Liver (tissue), 8 donors: ENCODE measurements at regions not wholly inside any gene's neighbourhood (a gene's known extent, or its start where the extent isn't known, plus 50 kb on each side); places are given as distances from the start of the nearest gene placed in this dataset.

Source experiments
- DNase-seq: peaks from one replicate; pipeline ENCODE4 v3.0.0-alpha.2; 2017; ENCODE audit warnings: low spot score
- H3K27ac ChIP-seq, 2 donors: one replicate each; pipeline ENCODE4 v1.7.0; 2013; ENCODE audit warnings: inconsistent platforms in 2 of 2, low read length in 2 of 2, control low read depth in 1 of 2, low read depth in 1 of 2, mild to moderate bottlenecking in 1 of 2
- H3K27me3 ChIP-seq, 4 donors: one replicate each; pipeline versions ENCODE4 v1.6.1 to v1.7.0; 2013; ENCODE audit warnings: low read length in 3 of 4, inconsistent platforms in 1 of 4, mild to moderate bottlenecking in 1 of 4, moderate library complexity in 1 of 4; ENCODE audit not compliant: control insufficient read depth in 4 of 4, insufficient read depth in 4 of 4
- H3K36me3 ChIP-seq, 4 donors: one replicate each; pipeline versions ENCODE4 v1.6.1 to v1.7.0; 2013; ENCODE audit warnings: low read length in 3 of 4, mild to moderate bottlenecking in 3 of 4, low read depth in 1 of 4, moderate library complexity in 1 of 4; ENCODE audit not compliant: control insufficient read depth in 4 of 4, insufficient read depth in 3 of 4
- H3K4me1 ChIP-seq, 4 donors: one replicate each; pipeline versions ENCODE4 v1.6.1 to v1.7.0; 2013; ENCODE audit warnings: low read length in 3 of 4, mild to moderate bottlenecking in 3 of 4, moderate library complexity in 1 of 4; ENCODE audit not compliant: control insufficient read depth in 4 of 4, insufficient read depth in 4 of 4
- H3K4me3 ChIP-seq, 3 donors: one replicate each; pipeline versions ENCODE4 v1.6.1 to v1.7.0; 2013; ENCODE audit warnings: low read length in 3 of 3, control low read depth in 1 of 3, low read depth in 1 of 3, mild to moderate bottlenecking in 1 of 3
- H3K9ac ChIP-seq, 2 donors: one replicate each; pipeline ENCODE4 v1.7.0; 2013; ENCODE audit warnings: low read length in 2 of 2, mild to moderate bottlenecking in 2 of 2, moderate library complexity in 2 of 2, control low read depth in 1 of 2, low read depth in 1 of 2
- H3K9me3 ChIP-seq, 4 donors: one replicate each; pipeline versions ENCODE4 v1.6.1 to v1.7.0; 2013; ENCODE audit warnings: low read length in 3 of 4; ENCODE audit not compliant: control insufficient read depth in 4 of 4
- EGR1 ChIP-seq, 2 donors: IDR thresholded peaks; 2 replicates each; pipeline ENCODE4 v1.6.1; 2016 to 2018; ENCODE audit warnings: antibody characterized with exemption in 2 of 2, low read depth in 2 of 2
- FOXA1 ChIP-seq: IDR thresholded peaks from 2 replicates; pipeline ENCODE4 v1.6.1; 2016; ENCODE audit warnings: antibody characterized with exemption
- FOXA2 ChIP-seq: IDR thresholded peaks from 2 replicates; pipeline ENCODE4 v1.6.1; 2016; ENCODE audit warnings: antibody characterized with exemption
- GABPA ChIP-seq, 2 donors: IDR thresholded peaks in 1 of 2; conservative IDR thresholded peaks in 1 of 2; 2 replicates each; pipeline ENCODE4 v1.6.1; 2016; ENCODE audit warnings: antibody characterized with exemption in 2 of 2, mild to moderate bottlenecking in 1 of 2, moderate library complexity in 1 of 2
- HNF4G ChIP-seq: IDR thresholded peaks from 2 replicates; pipeline ENCODE4 v1.6.1; 2016; ENCODE audit warnings: antibody characterized with exemption
- JUND ChIP-seq, 2 donors: IDR thresholded peaks; 2 replicates each; pipeline ENCODE4 v1.6.1; 2016; ENCODE audit warnings: antibody characterized with exemption in 2 of 2
- NR2F2 ChIP-seq: IDR thresholded peaks from 2 replicates; pipeline ENCODE4 v1.6.1; 2016; ENCODE audit warnings: antibody characterized with exemption
- RXRA ChIP-seq, 2 donors: IDR thresholded peaks; 2 replicates each; pipeline ENCODE4 v1.6.1; 2017 to 2018; ENCODE audit warnings: antibody characterized with exemption in 2 of 2, mild to moderate bottlenecking in 1 of 2
- SP1 ChIP-seq: IDR thresholded peaks from 2 replicates; pipeline ENCODE4 v1.6.1; 2018; ENCODE audit warnings: antibody characterized with exemption, mild to moderate bottlenecking
- YY1 ChIP-seq: IDR thresholded peaks from 2 replicates; pipeline ENCODE4 v1.6.1; 2016; ENCODE audit warnings: antibody characterized with exemption, mild to moderate bottlenecking
- WGBS: extraction: QIAGEN DNeasy Blood & Tissue Kit; methylation state at CpG from one replicate; pipeline ENCODE4 v1.1.7; 2013; 5-methylcytosine and 5-hydroxymethylcytosine counted together
- TF ChIP-seq, protein P1 (sequence below): IDR thresholded peaks from 2 replicates; pipeline ENCODE4 v1.6.1; 2016; ENCODE audit warnings: antibody characterized with exemption
- TF ChIP-seq, protein P2 (sequence below): IDR thresholded peaks from 2 replicates; pipeline ENCODE4 v1.6.1; 2016; ENCODE audit warnings: antibody characterized with exemption
- TF ChIP-seq, protein P3 (sequence below): IDR thresholded peaks from 2 replicates; pipeline ENCODE4 v1.6.1; 2016; ENCODE audit warnings: antibody characterized with exemption
- TF ChIP-seq, protein P4 (sequence below): IDR thresholded peaks from 2 replicates; pipeline ENCODE4 v1.6.1; 2016; ENCODE audit warnings: antibody characterized with exemption, mild to moderate bottlenecking
- TF ChIP-seq, protein P5 (sequence below): fragments of 150-350 bp; IDR thresholded peaks from 2 replicates; pipeline ENCODE4 v1.5.1; 2017; ENCODE audit warnings: improper control_type of control experiment, low read depth, low read length; ENCODE audit not compliant: missing input control
- donor health status: healthy.
- donor health status: healthy.
- donor health status: healthy.
- donor health status: healthy.
- donor health status: healthy.

DNA sequence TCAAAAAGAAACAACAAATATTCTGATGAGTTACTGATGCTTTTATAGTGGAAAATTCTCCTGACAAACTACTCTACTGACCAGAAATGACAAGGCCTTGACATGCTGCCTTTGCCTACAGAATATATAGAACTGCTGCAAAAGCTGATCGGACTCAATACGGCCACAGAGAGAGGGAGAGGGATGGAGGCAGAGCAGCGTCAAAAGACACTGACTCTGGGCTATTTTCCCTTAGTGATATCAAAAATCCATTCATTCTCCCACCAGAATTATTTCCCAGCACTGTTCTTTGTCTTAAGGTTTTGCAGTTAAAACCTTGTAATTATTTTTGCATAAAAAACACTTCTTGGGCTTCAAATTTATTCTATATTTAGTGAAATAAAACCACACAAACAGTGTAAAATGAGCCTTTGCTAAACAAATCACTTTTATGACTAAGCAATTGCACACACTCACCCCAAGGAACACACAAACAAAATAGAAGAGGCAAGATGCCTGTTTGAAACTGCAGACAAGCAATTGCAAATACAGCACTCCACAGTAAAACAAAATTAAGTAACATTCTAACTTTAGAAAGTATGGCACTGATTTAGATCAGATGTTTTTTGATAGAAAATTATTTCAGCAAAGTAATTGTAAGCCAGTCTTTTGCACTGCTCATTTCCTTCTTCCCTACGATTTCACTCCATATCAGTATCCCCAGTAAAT is 1036.4 kb downstream of the ADGRL2 start (continued):
- TF ChIP-seq, protein P1, sequence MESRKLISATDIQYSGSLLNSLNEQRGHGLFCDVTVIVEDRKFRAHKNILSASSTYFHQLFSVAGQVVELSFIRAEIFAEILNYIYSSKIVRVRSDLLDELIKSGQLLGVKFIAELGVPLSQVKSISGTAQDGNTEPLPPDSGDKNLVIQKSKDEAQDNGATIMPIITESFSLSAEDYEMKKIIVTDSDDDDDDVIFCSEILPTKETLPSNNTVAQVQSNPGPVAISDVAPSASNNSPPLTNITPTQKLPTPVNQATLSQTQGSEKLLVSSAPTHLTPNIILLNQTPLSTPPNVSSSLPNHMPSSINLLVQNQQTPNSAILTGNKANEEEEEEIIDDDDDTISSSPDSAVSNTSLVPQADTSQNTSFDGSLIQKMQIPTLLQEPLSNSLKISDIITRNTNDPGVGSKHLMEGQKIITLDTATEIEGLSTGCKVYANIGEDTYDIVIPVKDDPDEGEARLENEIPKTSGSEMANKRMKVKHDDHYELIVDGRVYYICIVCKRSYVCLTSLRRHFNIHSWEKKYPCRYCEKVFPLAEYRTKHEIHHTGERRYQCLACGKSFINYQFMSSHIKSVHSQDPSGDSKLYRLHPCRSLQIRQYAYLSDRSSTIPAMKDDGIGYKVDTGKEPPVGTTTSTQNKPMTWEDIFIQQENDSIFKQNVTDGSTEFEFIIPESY = no peak
- TF ChIP-seq, protein P2, sequence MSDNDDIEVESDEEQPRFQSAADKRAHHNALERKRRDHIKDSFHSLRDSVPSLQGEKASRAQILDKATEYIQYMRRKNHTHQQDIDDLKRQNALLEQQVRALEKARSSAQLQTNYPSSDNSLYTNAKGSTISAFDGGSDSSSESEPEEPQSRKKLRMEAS = no peak
- TF ChIP-seq FOXA1 = no peak

DNA sequence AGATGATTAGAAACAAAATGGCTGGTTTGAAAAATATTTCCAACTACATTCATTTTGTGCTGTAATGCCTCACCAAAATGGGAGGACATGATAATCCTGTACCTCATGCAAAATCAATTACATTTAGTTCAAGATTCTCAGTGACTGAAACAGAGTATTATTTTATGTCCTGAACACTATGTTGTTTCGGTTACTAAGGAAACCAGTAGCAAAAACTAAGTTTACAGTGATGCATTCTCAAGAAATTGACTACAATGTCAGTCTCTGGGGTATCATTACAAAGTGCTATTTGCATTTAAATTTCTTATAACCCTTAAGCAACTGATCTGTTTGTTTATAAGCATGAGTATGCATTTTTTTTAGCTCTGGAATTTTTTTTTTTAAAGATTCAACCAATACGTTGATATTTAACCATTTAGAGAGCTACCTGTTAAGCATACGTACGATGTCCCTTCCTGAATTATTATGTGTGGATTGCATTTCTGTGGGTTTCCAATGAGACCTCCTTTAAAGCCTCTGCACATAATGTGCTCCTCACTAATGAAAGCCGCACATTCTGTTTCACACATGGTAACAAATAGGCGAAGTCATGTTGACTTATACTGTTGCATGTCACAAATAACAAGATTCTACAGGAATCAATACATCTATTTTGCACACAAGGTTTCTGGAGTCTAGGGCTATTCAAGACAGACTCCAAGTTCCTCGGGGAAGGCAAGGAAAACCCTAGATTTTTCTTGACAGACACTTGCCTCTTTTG is 1035.7 kb downstream of the ADGRL2 start:
- peaks cover 0 to 3% (median 0%) of the 10 kb centered on the region in 4 donors for H3K27me3 ChIP-seq
- no peak overlapping the region for H3K9ac ChIP-seq
- H3K4me1 ChIP-seq = no peaks in the 10 kb centered on the region
- H3K36me3 ChIP-seq = no peaks in the 10 kb centered on the region
- no peak overlapping the region for H3K4me3 ChIP-seq
- no peak overlapping the region for H3K27ac ChIP-seq
- H3K9me3 ChIP-seq = no peaks in the 10 kb centered on the region
- WGBS = 85% methylated on average over 7 of the region's 7 CpGs
- DNase-seq = no peak
- TF ChIP-seq, protein P3, sequence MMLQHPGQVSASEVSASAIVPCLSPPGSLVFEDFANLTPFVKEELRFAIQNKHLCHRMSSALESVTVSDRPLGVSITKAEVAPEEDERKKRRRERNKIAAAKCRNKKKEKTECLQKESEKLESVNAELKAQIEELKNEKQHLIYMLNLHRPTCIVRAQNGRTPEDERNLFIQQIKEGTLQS = no peak
- TF ChIP-seq JUND (IDR thresholded peaks at IDR 0.05) = no peak
- TF ChIP-seq FOXA2 = no peak
- TF ChIP-seq HNF4G = no peak

DNA sequence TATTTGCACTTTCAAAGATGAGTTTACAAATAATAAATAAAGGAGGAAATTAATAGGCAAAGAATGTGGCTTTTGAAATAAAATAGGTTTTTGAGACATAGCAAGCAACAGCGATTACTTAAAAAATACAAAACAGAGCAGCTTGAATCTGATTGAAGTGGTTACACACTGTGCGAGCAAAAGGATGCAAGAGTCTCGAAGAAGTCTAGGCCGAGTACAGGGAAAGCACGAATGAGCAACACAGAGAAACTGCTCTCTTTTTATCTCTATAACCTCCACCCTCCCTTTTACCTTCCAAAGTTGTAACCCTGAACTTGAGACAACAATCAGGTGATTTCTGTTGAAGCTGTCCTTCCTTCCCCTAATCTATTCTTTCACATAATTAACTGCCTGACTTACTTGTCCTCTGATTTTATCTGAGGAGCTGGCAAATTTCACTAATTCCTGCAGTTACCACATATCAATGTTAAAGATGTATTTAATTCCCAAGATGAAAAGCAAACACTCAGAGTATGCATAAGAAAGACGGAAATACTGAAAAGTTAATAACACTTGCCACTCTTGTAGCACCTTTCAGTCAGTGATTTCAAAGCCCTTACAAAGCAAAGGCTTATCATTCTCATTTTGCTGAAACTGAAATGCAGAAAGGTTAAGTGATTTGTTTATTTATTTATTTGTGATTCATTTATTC is 1030.1 kb downstream of the ADGRL2 start:
- H3K9ac ChIP-seq = no peak overlapping the region
- 81% methylated on average over 6 of the region's 6 CpGs for WGBS
- no peak for DNase-seq
- H3K4me3 ChIP-seq = no peak overlapping the region
- no peaks in the 10 kb centered on the region for H3K4me1 ChIP-seq
- no peaks in the 10 kb centered on the region for H3K27me3 ChIP-seq
- H3K36me3 ChIP-seq = no peaks in the 10 kb centered on the region
- H3K27ac ChIP-seq = no peak overlapping the region
- TF ChIP-seq EGR1 (IDR thresholded peaks at IDR 0.05; ENCODE audit: low read depth in 2 of 2) (no peak), FOXA1 (no peak), SP1 (no peak), NR2F2 (no peak), HNF4G (no peak), GABPA (IDR thresholded peaks at IDR 0.05 in 1 of 2, conservative IDR thresholded peaks at IDR 0.05 in 1 of 2) (no peak), JUND (IDR thresholded peaks at IDR 0.05) (no peak), YY1 (no peak), RXRA (IDR thresholded peaks at IDR 0.05) (no peak)
- TF ChIP-seq, protein P4, sequence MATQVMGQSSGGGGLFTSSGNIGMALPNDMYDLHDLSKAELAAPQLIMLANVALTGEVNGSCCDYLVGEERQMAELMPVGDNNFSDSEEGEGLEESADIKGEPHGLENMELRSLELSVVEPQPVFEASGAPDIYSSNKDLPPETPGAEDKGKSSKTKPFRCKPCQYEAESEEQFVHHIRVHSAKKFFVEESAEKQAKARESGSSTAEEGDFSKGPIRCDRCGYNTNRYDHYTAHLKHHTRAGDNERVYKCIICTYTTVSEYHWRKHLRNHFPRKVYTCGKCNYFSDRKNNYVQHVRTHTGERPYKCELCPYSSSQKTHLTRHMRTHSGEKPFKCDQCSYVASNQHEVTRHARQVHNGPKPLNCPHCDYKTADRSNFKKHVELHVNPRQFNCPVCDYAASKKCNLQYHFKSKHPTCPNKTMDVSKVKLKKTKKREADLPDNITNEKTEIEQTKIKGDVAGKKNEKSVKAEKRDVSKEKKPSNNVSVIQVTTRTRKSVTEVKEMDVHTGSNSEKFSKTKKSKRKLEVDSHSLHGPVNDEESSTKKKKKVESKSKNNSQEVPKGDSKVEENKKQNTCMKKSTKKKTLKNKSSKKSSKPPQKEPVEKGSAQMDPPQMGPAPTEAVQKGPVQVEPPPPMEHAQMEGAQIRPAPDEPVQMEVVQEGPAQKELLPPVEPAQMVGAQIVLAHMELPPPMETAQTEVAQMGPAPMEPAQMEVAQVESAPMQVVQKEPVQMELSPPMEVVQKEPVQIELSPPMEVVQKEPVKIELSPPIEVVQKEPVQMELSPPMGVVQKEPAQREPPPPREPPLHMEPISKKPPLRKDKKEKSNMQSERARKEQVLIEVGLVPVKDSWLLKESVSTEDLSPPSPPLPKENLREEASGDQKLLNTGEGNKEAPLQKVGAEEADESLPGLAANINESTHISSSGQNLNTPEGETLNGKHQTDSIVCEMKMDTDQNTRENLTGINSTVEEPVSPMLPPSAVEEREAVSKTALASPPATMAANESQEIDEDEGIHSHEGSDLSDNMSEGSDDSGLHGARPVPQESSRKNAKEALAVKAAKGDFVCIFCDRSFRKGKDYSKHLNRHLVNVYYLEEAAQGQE = no peak
- TF ChIP-seq, protein P1 = no peak
- TF ChIP-seq, protein P5, sequence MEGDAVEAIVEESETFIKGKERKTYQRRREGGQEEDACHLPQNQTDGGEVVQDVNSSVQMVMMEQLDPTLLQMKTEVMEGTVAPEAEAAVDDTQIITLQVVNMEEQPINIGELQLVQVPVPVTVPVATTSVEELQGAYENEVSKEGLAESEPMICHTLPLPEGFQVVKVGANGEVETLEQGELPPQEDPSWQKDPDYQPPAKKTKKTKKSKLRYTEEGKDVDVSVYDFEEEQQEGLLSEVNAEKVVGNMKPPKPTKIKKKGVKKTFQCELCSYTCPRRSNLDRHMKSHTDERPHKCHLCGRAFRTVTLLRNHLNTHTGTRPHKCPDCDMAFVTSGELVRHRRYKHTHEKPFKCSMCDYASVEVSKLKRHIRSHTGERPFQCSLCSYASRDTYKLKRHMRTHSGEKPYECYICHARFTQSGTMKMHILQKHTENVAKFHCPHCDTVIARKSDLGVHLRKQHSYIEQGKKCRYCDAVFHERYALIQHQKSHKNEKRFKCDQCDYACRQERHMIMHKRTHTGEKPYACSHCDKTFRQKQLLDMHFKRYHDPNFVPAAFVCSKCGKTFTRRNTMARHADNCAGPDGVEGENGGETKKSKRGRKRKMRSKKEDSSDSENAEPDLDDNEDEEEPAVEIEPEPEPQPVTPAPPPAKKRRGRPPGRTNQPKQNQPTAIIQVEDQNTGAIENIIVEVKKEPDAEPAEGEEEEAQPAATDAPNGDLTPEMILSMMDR = no peak
- TF ChIP-seq, protein P2 = no peak
- no peaks in the 10 kb centered on the region for H3K9me3 ChIP-seq
